GM12878 (cell line): ENCODE measurements at regions not wholly inside any gene's neighbourhood (a gene's known extent, or its start where the extent isn't known, plus 50 kb on each side); places are given as distances from the start of the nearest gene placed in this dataset.
"Not testable (repeated sequence)": the region's sequence is repeated elsewhere in the genome, so short reads cannot be mapped to it uniquely, and the experiment has no call there.

ENCODE experiments used
- CBFB ChIP-seq: IDR thresholded peaks from 2 replicates; pipeline ENCODE4 v1.6.1; 2016; ENCODE audit warnings: antibody characterized with exemption, low read depth
- CHD2 ChIP-seq: IDR thresholded peaks from 2 replicates; pipeline ENCODE4 v1.6.1; 2011; ENCODE audit warnings: low read depth, low read length, improper control_type of control experiment, borderline replicate concordance
- CREB1 ChIP-seq: IDR thresholded peaks from 2 replicates; pipeline ENCODE4 v1.6.1; 2012; ENCODE audit warnings: low read depth, mild to moderate bottlenecking, inconsistent platforms
- CTCF ChIP-seq, 3 experiments: IDR thresholded peaks in 2 of 3; conservative IDR thresholded peaks in 1 of 3; 2 replicates each; pipeline ENCODE4 v1.5.1; 2011; ENCODE audit warnings: low read depth in 3 of 3, low read length in 3 of 3, mild to moderate bottlenecking in 3 of 3, control low read depth in 2 of 3, moderate library complexity in 2 of 3, inconsistent platforms in 1 of 3, mixed read lengths in 1 of 3; ENCODE audit not compliant: control insufficient read depth in 2 of 3, insufficient read depth in 1 of 3; ENCODE audit errors: extremely low read depth in 1 of 3
- CUX1 ChIP-seq: IDR thresholded peaks from 2 replicates; pipeline ENCODE4 v1.6.1; 2012; ENCODE audit warnings: improper control_type of control experiment, low read depth, low read length; ENCODE audit not compliant: insufficient replicate concordance
- KAT2A ChIP-seq: conservative IDR thresholded peaks from 2 replicates; pipeline ENCODE4 v1.6.1; 2011; ENCODE audit warnings: low read depth, low read length; ENCODE audit not compliant: control insufficient read depth
- POLR2AphosphoS5 ChIP-seq: IDR thresholded peaks from 2 replicates; pipeline ENCODE4 v1.6.1; 2011; ENCODE audit warnings: mild to moderate bottlenecking, low read length, inconsistent platforms
- RCOR1 ChIP-seq: conservative IDR thresholded peaks from 2 replicates; pipeline ENCODE4 v1.6.1; 2012; ENCODE audit warnings: low read depth, low read length, improper control_type of control experiment
- REST ChIP-seq: IDR thresholded peaks from 2 replicates; pipeline ENCODE4 v1.6.1; 2012; ENCODE audit warnings: mild to moderate bottlenecking, low read depth, low read length
- SMAD1 ChIP-seq: fragments of 450-650 bp; IDR thresholded peaks from 2 replicates; pipeline ENCODE4 v1.6.1; 2018; ENCODE audit warnings: mild to moderate bottlenecking, low read depth; ENCODE audit not compliant: partially characterized antibody
- SMC3 ChIP-seq: IDR thresholded peaks from 2 replicates; pipeline ENCODE4 v1.6.1; 2011; ENCODE audit warnings: low read length, improper control_type of control experiment, borderline replicate concordance

- not testable (repeated sequence) for TF ChIP-seq CTCF (IDR thresholded peaks at IDR 0.05 in 2 of 3, conservative IDR thresholded peaks at IDR 0.05 in 1 of 3; ENCODE audit: control insufficient read depth in 2 of 3, extremely low read depth in 1 of 3, insufficient read depth in 1 of 3, low read depth in 3 of 3, low read length in 3 of 3); CREB1; CHD2; REST; POLR2AphosphoS5; RCOR1; CBFB; SMC3; CUX1; SMAD1; KAT2A
Measured at GRCh38 chr17:26884741-26885059, 409.2 kb upstream of the WSB1 start.
